ENCODE measurements at regions not wholly inside any gene's neighbourhood (a gene's known extent, or its start where the extent isn't known, plus 50 kb on each side); places are given as distances from the start of the nearest gene placed in this dataset.

- TF ChIP-seq CTCF (IDR thresholded peaks at IDR 0.05; ENCODE audit: insufficient read depth, low read length) = no peak
- no peak for TF ChIP-seq POLR2AphosphoS5 (IDR thresholded peaks at IDR 0.05; ENCODE audit: low read depth)
- TF ChIP-seq REST (IDR thresholded peaks at IDR 0.05; ENCODE audit: insufficient replicate concordance, low read depth) = no peak
- no peak for TF ChIP-seq GABPA (IDR thresholded peaks at IDR 0.05; ENCODE audit: low read depth)
- no peak for TF ChIP-seq SPI1 (IDR thresholded peaks at IDR 0.05; ENCODE audit: borderline replicate concordance, low read depth)
Observed at GRCh38 chr2:180720829-180721228, 259.6 kb upstream of the UBE2E3 start.
